NCI-H2171 (cell line): ENCODE measurements at regions not wholly inside any gene's neighbourhood (a gene's known extent, or its start where the extent isn't known, plus 50 kb on each side); places are given as distances from the start of the nearest gene placed in this dataset.
A peak's percentile ranks its signal among the peaks of the same experiment; 100 is the strongest.

Experiments
- DNase-seq: peaks from one replicate; lab custom pipeline; 2025; lab: John Stamatoyannopoulos, UW

DNA sequence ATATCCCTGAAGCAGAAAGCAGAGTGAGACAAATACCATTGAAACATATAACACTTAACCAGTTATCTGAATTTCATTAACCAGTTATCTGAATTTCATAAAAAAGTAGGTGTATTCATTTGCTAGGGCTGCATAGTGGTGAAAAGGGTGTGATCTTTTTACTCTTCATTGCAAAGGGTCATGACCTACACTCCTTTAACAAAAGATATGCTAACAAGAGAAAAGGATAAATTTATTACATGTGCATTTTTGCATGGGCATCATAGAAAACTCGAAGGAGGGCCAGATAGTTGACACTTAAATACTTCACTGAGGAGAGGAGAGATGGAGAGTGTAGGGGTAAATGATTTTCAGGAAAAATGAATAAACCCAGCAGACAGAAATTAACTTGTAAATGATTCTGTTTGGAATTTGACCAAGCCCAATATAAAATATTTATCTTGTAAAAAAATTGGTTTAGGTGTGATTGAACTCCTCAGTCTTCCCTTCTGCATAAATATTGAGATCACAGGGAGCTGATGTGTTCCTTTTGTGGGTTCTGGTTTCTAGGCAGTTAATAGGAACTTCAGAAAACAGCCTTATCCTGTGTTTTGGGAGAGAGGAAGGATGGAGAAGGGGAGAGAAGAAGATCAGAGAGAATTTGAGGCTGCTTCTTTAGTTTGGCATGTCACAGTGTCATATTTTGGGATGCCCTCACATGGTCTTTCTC, 372.5 kb upstream of the SYT4 start:
- DNase-seq = no peak

DNA sequence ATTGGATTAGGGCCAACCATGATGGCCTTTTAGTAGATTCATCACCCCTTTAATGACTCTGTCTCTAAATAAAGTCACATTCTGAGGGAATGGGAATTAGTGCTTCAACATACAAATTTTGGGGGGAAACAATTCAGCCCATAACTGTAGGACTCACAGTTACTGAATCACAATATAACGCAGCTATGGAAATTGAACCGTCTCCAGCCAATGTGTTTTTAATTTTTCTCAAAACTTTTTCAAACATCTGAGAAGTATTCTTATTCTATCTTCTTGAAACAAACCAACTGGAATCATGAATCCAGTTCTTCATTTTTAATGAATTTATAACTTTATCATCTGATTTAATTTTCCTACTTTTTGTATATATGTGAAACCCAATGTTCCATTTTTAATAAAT, 373.1 kb upstream of the SYT4 start:
- DNase-seq = no peak

DNA sequence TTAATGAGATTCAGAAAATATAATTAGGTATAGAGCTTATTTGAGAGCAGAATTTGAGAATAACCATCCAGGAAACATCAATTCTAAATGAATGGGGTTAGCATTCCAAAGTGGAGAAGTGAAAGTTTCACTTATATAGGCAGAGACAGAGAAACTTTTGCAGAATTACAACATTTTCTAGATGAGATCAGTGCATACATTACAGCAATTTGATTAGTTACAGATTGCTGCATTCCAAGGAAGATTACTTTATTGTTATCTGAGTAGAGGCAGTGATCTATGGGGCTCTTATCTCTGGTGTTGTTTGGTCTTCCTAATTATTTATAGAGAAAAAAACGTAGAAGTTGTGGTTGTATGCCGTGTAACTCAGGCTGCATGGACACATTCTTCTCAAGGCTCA, 373.8 kb upstream of the SYT4 start:
- DNase-seq = no peak

DNA sequence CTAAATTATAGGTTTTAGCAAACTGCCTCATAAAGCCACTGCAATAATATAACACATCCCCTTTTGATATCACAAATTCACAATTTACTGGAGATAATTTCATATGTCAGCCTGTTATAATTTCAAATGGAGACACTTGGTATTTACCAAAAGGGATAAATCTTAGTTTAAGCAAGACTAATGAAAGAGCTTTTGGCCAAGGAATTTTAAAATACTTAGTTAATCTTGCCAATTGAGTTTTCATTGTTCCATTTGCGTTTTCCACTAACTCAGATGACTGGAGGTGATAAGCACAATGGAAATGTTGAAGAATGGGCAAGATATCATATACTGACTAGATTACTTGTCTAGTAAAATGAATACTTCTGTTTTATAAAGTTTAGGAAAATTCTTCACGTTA, 379.3 kb upstream of the SYT4 start:
- DNase-seq = no peak

DNA sequence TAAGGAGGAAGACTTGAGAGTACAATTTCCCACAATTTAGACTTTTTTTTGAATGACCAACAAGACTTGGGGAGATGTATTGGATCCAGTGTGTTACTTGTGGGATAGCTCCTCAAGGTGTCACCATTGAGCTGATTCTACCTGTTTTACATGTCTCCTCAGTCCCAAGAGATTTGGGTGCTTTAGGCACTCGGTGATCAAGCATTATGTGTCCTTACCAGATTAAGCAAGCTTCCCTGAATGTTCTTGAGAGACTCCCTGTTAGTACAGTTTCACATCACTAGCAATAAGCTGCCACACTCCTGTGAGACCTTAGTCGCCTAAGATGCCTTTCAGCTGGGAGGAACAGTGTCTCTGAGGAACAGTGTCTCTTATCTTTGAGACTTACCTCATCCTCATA, 384.3 kb upstream of the SYT4 start:
- DNase-seq = peak; percentile 3

DNA sequence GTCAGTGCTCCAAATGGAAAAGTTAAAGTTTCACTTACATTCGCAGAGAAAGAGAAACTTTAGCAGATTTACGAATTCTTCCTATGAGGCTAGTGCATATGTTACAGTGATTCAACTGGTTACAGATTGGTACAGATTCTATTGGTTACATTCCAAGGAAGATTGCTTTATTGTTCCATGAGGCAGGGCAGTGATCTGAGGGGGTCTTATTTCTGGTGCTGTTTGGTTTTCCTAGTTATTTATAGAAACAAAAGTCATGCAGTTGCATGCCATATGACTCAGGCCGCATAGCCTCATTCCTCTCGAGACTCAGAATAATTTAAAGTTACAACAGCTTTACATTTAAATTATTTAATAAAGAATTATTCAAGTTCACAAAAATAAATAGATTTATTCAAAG, 385.4 kb upstream of the SYT4 start:
- DNase-seq = no peak

DNA sequence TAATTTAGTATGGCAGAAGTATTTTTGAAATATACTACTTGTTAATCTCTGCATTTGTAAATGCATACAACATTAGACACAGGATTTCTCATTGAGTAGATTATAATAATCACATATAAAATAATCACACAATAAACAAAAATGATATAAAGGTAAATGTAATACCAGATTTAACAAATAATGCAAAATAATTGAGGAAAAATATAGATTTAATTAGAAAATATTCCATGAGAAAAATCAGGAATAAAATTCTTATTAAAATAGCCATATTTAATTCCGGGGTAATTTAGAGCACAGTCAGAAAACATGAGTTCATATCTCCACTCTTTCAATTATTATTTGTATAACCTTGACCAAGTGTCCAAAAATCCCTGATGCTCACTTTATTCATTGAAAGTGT, 385.9 kb upstream of the SYT4 start:
- no peak for DNase-seq

DNA sequence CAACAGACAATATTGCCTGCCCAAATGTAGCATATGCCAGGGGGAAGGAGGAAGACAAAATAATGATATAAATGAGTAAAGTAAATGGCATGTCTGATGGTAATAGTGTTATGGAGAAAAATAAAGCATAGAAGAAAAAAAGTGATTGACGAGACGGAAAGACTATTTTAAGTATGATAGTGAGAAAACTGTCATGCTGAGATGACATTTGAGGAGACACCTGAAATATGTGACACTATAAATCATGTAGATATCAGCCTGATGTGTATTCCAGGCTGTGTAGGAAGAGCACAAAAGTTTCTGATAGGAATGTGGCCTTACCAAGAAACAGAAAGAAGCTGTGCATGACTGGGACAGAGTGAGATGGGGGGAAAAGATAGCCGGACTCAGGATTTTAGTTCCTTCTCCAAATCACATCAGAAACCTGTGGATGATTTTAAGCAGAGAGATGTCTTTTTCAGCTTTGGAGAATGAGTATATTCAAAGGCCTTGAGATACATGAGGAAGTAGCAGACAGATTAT, 387.3 kb upstream of the SYT4 start:
- DNase-seq = no peak

DNA sequence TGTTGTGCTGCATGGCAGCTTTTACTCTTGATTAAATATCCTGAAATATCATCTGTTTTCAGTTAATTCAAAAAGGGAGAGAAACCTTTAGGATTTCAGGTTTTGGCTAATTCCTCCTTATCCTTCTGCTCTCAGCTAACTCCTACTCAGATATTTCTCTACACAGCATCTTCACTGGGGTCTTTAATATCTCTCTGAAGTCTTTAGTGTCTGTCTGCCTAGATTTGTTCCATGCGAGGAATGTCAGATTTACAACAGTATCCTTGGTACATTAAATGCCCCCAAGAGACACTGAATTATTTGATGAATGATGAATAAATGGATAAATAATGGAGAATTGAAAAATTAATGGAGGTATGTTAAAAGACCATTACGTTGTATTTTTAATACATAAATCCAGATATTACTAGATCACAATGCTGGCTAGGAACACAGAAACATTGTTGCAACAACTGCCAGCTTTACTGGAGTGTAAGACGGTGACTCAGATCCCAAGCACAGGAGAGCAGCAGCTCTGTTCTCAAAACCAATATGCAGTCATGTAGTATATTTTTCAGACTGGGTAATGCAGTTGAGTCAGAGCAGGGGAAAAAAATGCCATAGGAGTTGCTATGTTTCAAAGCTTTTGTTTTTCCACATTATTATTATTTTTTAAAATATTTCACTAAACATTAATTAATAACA, 388.0 kb upstream of the SYT4 start:
- DNase-seq = no peak

DNA sequence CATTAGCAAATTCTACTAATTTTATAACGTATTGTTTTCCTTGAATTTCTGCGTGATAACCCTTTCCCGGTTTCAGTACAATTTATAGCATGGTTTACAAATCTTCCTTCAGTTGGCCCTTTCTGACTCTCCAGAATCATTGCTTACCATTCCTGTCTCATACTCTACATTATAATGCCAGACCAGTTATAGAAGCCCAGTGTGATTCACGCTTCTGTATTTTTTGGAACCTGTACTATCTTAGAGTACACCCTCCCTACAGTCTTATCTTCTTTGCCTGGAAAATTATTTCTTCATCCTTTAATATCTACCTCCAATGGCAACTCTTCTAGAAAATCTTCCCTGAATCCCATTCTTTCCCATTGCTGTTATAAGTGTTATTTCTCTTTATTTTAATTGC, 391.6 kb upstream of the SYT4 start:
- DNase-seq = no peak

DNA sequence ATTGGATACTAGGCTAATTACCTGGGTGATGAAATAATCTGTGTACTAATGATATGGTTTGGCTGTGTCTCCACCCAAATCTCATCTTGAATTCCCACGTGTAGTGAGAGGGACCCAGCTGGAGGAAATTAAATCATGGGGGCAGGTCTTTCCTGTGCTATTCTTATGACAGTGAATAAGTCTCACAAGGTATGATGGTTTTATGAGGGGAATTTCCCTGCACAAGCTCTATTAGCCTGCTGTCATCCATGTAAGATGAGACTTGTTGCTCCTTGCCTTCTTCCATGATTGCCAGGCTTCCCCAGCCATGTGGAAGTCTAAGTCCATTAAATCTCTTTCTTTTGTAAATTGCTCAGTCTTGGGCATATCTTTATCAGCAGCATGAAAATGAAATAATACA, 394.1 kb upstream of the SYT4 start:
- no peak for DNase-seq

DNA sequence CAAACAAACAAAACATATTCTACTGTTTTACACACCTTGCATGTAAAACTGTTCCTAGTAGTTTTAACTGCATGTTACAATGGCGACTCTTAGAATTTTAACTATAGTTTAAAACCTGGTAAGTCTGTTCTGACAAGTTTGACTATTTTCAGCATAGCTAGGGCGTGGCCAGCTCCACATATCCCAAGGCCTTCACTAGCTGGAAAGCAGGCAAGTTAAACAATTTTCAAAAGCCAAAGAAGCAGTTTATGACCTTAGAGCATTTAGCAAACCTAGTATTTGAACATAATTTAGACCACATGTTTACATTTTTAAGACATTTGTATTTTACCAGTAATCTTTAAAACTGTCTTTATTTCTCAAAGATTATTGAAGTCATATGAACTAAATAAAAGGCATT, 402.8 kb upstream of the SYT4 start:
- DNase-seq = no peak

DNA sequence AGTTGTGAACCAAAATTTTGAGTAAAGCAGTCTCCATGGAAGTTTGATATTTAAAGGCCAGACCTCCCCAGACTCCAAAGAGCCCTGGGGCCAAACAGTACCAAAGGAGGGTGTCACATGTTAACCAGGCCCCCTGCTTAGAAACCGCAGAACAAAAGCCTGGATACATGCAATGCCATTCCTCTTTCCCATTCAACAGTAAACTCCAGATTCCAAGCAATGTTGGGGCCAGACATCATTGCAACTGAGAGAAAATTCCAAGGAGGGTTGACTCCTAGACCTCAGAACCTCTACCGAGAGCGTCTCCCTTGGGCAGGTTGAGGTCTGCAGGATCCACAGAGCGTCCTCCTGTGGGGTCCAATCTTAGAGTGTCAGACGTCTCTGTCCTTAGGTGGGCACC, 404.4 kb upstream of the SYT4 start:
- no peak for DNase-seq

DNA sequence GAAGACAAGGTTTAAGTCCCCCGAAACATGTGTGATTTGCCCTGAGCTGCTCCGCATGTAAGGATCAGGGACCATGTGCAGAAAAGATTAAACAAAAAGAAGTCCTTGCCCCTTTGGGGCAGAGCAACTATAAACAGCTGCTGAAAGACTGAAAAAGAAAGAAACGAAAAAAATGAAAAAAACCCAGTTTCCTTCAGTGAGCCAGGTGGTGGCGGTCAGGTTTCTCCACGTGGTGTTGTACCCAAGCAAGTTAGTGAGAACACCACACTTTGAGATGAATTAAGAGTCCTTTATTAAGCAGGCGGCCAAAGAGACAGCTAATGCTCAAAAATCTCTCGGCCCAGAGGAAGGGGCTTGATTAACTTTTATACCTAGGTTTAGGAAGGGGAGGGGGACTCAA, 404.9 kb upstream of the SYT4 start:
- no peak for DNase-seq

DNA sequence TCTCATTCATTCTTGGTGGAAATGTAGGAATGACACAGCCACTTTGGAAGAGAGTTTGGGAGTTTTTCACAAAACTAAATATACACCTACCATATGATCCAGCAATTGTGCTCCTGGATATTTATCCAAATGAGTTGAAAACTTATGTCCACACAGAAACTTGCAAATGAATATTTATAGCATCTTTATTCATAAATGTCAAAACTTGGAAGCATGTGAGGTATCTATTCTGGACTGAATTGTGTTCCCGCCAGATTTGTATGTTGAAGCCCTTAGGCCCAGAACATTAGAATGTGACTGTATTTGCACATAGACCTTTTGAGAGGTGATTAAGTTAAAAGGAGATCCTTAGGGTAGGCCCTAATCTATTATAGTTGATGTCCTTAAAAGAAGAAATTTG, 409.4 kb upstream of the SYT4 start:
- DNase-seq = no peak

DNA sequence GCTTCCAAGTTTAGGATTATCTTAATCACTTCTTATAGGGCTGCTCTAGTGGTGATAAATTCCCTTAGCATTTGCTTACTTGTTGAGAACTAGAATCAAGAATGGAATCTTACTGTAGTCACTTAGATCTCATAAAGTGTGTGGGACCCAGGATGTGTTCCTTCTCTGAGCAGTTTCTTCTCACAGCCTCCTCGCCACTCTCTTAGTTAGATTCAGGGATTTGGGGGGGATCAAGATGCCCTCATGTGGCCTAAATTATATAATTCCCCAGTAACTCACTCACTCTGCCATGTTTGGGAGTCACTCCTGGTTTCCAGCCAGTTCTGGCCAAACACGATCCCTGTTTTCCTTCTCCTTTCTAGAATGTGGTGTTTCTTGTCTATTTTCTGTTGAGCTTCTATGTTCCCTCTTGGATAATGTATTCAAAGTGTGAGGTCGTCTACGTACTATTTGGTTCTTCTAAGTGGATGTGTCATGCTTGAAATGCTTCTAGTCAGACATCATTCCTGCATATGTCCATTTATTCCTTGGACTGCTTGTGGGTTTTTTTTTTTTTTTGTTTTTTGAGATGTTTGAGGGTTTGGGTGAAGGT, 414.9 kb upstream of the SYT4 start:
- no peak for DNase-seq

DNA sequence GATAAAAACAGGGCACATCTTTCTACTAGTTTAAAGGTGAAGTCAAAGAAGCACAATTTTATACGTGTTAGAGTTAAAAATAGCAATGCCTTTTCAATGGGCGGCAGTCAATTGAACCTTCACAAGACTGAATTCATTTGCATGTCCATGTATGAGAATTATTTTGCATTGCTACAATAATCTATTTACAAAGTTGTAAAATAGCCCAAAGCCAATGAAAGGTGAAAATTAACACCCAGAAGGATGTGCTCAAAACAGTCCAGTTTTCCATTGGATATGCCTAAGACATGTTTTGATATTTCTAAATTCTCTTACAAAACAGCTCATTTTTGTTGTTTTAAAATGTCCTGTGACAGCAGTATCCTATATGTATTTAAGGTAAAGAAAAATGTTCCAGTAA, 425.1 kb upstream of the SYT4 start:
- DNase-seq = no peak

DNA sequence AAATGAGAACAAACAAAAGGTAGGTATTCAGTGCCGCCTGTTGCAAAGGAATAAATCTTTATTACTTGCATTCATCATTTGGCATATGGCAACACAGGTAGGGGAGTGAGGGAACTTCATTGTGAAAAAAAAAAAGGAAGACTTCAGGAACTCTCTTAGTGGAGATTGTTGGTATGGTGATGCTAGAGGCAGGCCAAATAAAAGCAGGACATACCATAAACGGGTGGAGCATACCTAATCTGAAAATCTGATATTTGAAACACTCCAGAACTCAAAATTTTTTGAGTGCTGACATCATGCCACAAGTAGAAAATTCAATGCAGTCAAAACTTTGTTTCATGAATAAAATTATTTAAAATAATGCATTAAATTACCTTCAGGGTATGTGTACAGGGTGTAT, 425.8 kb upstream of the SYT4 start:
- no peak for DNase-seq

DNA sequence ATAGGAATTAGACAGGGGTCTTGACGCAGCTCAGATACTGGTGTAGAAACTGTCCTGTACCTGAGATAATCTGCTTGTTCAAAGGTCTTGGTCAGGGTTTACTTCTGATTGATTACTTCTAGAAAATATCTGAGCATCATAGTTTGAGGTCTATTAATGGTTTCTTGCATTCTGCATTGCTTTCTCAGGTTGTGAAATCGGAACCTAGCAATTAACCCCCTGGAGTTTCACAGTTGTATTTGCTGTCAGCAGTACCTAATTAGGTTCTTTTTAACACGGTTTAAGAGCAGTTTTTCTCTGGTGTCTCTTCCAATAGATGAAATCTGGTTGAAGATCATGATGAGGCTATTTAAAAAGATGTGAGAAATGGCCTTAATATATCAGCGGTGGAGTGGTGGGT, 428.6 kb upstream of the SYT4 start:
- DNase-seq = no peak

DNA sequence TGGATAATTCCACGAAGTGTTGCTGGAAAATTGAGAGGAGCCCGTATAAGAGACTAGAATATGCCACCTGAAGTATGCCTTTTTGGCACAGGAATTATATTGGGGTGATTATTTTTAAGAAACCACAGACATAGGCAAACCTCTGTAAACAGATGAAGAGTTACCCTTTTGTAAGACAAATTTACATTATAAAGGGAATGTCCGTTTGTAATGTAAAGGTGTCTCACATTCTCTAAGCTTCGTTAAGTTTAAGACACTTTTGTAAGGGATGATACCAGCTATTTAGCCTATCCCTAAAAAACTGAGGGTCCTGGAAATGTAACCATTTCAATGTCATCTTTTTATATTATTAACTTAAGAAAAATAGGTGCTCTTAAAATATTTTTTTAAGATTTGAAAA, 432.8 kb upstream of the SYT4 start:
- no peak for DNase-seq

DNA sequence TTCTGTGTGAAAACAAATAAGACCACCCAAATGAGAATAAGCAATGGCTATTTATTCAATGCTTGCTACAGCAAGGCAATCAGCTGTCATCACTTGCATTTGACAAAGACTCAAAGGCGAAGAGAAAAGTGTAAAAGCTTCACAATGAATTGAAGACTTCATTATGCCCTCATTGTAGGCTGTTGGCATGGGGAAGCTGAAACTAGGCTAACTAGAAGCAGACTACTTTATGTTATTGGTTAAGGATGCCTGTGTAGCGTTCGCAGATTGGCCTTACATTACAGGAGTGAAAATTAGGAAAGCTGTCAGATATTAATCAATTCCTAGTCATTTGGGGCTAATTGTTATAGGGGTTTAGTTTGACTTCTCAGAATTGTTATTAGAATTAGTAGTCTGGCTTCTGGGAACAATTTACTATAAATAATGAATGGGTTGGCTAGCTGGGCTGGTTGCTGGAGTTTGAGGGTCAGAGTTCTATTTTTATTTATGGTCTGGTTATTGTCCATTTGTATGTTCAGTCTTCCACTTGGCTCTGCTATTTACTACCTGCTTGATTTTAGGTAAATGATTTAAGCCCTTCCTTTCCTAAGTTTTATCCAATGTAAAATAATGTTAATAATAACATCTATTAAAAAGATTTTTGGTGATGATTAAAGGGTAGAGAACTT, 437.2 kb upstream of the SYT4 start:
- no peak for DNase-seq

DNA sequence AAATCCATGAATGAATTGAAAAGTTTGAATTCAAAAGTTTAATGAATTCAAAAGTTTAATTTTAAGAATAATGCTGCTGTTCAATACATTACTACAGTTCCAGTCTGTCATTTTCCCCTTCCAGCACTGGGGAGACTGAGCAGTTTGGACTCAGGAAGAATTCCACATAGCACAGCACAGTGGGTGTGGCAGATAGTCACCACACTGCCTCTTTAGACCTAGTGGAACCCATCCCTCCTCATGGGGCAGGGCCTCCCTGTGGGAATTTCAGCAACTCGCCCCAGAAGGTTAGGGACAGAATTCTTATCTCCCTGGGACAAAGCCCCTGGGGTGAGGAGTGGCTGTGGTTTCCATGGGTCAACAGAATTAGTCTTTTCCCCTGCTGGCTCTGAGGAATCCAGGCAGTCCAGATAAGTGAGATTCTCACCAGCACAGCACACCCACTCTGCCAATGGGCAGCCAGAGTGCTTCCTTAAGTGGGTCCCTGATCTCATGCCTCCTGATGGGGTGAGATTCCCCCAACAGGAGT, 442.0 kb upstream of the SYT4 start:
- DNase-seq = no peak

DNA sequence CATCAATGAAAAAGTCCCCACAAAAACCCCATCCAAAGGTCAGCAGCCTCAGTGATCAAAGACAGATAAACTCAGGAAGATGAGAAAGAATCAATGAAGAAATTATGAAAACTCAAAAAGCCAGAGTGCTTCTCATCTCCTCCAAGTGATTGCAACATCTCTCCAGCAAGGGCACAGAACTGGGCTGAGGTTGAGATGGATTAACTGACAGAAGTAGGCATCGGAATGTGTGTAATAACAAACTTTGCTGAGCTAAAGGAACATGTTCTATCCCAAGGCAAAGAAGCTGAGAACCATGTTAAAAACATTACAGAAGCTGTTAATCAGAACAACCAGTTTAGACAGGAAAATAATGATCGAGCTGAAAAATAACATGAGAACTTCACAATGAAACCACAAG, 442.8 kb upstream of the SYT4 start:
- no peak for DNase-seq
